ENCODE measurements at regions not wholly inside any gene's neighbourhood (a gene's known extent, or its start where the extent isn't known, plus 50 kb on each side); places are given as distances from the start of the nearest gene placed in this dataset.

- no peak for DNase-seq
- Mint-ChIP-seq H3K9me3 (no peaks in the 10 kb centered on the region), H3K4me1 (ENCODE audit: low read depth) (peaks cover 8% of the 10 kb centered on the region), H3K4me3 (no peak overlapping the region), H3K36me3 (ENCODE audit: low read depth) (no peaks in the 10 kb centered on the region), H3K27me3 (peaks cover 2% of the 10 kb centered on the region), H3K27ac (no peak overlapping the region)
- intact Hi-C loops (cut with micrococcal nuclease) = no loop called here
- TF ChIP-seq CTCF (IDR thresholded peaks at IDR 0.05) = no peak
- ChIA-PET POLR2A (no interaction called here), CTCF (interaction anchor here (2.0 to 4.3 kb wide), 2 partner anchors 9 to 16 kb away, joined by 15 to 25 read pairs; no protein-coding TSS in a partner anchor)
- ATAC-seq = no peak
These were observed 56.2 kb upstream of the SPATA12 start for GRCh38 chr3:57004229-57004628.

GRCh38 chr3:57003676-57004075 is 56.8 kb upstream of the SPATA12 start:
- ChIA-PET POLR2A (no interaction called here), CTCF (interaction anchor here (1.1 to 4.3 kb wide), 3 partner anchors 8 to 15 kb away, joined by 3 to 25 read pairs (median 15); no protein-coding TSS in a partner anchor)
- intact Hi-C loops (cut with micrococcal nuclease) = no loop called here
- TF ChIP-seq CTCF (IDR thresholded peaks at IDR 0.05) = no peak
- DNase-seq = no peak
- no peak overlapping the region for H3K27ac Mint-ChIP-seq
- peaks cover 8% of the 10 kb centered on the region for H3K4me1 Mint-ChIP-seq (ENCODE audit: low read depth)
- no peak overlapping the region for H3K4me3 Mint-ChIP-seq
- peaks cover 2% of the 10 kb centered on the region for H3K27me3 Mint-ChIP-seq
- H3K36me3 Mint-ChIP-seq (ENCODE audit: low read depth) = no peaks in the 10 kb centered on the region
- no peaks in the 10 kb centered on the region for H3K9me3 Mint-ChIP-seq
- no peak for ATAC-seq

- no peaks in the 10 kb centered on the region for H3K4me1 Mint-ChIP-seq (ENCODE audit: low read depth)
- POLR2A ChIA-PET = no interaction called here
These were observed 59.1 kb upstream of the SPATA12 start for GRCh38 chr3:57001356-57001755.

GRCh38 chr3:57000012-57000411 is 60.5 kb upstream of the SPATA12 start:
- POLR2A ChIA-PET = no interaction called here
- CTCF ChIA-PET = interaction anchor here (7.2 to 16.5 kb wide), 2 partner anchors 12 to 194 kb away, joined by 49 to 354 read pairs; partner anchors contain the start of gene ARHGEF3
- no peaks in the 10 kb centered on the region for H3K4me1 Mint-ChIP-seq (ENCODE audit: low read depth)
- no peak for ATAC-seq
- no peak for DNase-seq
- H3K9me3 Mint-ChIP-seq = no peaks in the 10 kb centered on the region
- H3K4me3 Mint-ChIP-seq = no peak overlapping the region
- H3K27ac Mint-ChIP-seq = no peak overlapping the region
- H3K36me3 Mint-ChIP-seq (ENCODE audit: low read depth) = no peaks in the 10 kb centered on the region
- H3K27me3 Mint-ChIP-seq = peaks cover 2% of the 10 kb centered on the region
- no peak for TF ChIP-seq CTCF (IDR thresholded peaks at IDR 0.05)
- intact Hi-C loops (cut with micrococcal nuclease) = no loop called here

More at GRCh38 chr3:57001356-57001755, 59.1 kb upstream of the SPATA12 start:
- intact Hi-C loops (cut with micrococcal nuclease) = no loop called here
- no peak for TF ChIP-seq CTCF (IDR thresholded peaks at IDR 0.05)
- H3K27me3 Mint-ChIP-seq = peaks cover 2% of the 10 kb centered on the region
- ATAC-seq (no peak), DNase-seq (no peak)
- CTCF ChIA-PET = interaction anchor here (7.2 kb wide), 1 partner anchor 14 kb away, joined by 49 read pairs; no protein-coding TSS in a partner anchor
- H3K36me3 Mint-ChIP-seq (ENCODE audit: low read depth) = no peaks in the 10 kb centered on the region
- no peak overlapping the region for H3K4me3 Mint-ChIP-seq
- H3K27ac Mint-ChIP-seq = no peak overlapping the region
- no peaks in the 10 kb centered on the region for H3K9me3 Mint-ChIP-seq

- ChIA-PET CTCF (interaction anchor here (7.2 to 16.5 kb wide), 2 partner anchors 12 to 194 kb away, joined by 49 to 354 read pairs; partner anchors contain the start of gene ARHGEF3), POLR2A (no interaction called here)
- Mint-ChIP-seq H3K36me3 (ENCODE audit: low read depth) (no peaks in the 10 kb centered on the region), H3K9me3 (no peaks in the 10 kb centered on the region), H3K4me1 (ENCODE audit: low read depth) (no peaks in the 10 kb centered on the region), H3K27me3 (peaks cover 2% of the 10 kb centered on the region), H3K4me3 (no peak overlapping the region), H3K27ac (no peak overlapping the region)
- no peak for DNase-seq
- intact Hi-C loops (cut with micrococcal nuclease) = no loop called here
- ATAC-seq = no peak
- no peak for TF ChIP-seq CTCF (IDR thresholded peaks at IDR 0.05)
These were observed 60.9 kb upstream of the SPATA12 start for GRCh38 chr3:56999547-56999946.
